ENCODE measurements at regions not wholly inside any gene's neighbourhood (a gene's known extent, or its start where the extent isn't known, plus 50 kb on each side); places are given as distances from the start of the nearest gene placed in this dataset.
A peak's percentile ranks its signal among the peaks of the same experiment; 100 is the strongest.

DNA sequence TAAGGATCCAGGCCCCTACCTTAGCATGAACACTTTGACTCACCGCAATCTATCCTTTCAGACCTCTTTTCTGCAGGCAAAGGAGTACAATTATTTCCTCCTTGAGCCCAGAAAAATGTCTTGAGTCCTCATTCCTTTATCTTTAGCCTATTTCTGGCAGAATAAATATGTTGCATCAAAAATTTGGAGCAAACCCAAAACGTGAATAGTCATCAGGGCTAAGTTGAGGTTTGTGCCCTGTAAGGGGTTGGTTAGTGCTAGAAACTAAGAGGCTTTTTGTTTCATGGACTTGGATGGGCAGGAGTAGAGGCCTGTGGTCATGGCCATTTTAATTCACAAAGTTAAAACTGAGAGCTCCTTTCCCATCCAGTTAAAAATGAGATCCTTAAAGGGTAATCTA is 460.3 kb downstream of the GBA3 start:
- TF ChIP-seq CTCF (IDR thresholded peaks at IDR 0.05; ENCODE audit: control extremely low read depth, extremely low read depth, low read depth, missing control alignments): no peak
- DNase-seq (ENCODE audit: extremely low spot score): no peak
- POLR2A ChIA-PET: no interaction called here
- CTCF ChIA-PET: interaction anchor here (1.3 kb wide), 1 partner anchor 17 kb away, joined by 4 read pairs; no protein-coding TSS in a partner anchor

GRCh38 chr4:23149815-23150214 is 457.1 kb downstream of the GBA3 start:
- DNase-seq (ENCODE audit: extremely low spot score): no peak
- ChIA-PET CTCF (interaction anchor here (2.7 to 2.9 kb wide), 2 partner anchors 12 to 15 kb away, joined by 7 to 8 read pairs; no protein-coding TSS in a partner anchor), POLR2A (no interaction called here)
- TF ChIP-seq CTCF (IDR thresholded peaks at IDR 0.05; ENCODE audit: control extremely low read depth, extremely low read depth, low read depth, missing control alignments): no peak

GRCh38 chr4:23144707-23145106 is 452.0 kb downstream of the GBA3 start:
- DNase-seq (ENCODE audit: extremely low spot score): no peak
- ChIA-PET POLR2A (no interaction called here), CTCF (no interaction called here)
- no peak for TF ChIP-seq CTCF (IDR thresholded peaks at IDR 0.05; ENCODE audit: control extremely low read depth, extremely low read depth, low read depth, missing control alignments)

- peak; percentile 25 for DNase-seq (ENCODE audit: extremely low spot score)
- ChIA-PET CTCF (interaction anchor here (0.7 to 4.6 kb wide), 20 partner anchors 11 to 1287 kb away, joined by 3 to 48 read pairs (median 4); no protein-coding TSS in a partner anchor), POLR2A (no interaction called here)
- peak; percentile 72 for TF ChIP-seq CTCF (IDR thresholded peaks at IDR 0.05; ENCODE audit: control extremely low read depth, extremely low read depth, low read depth, missing control alignments)
Measured at GRCh38 chr4:23135792-23136645, 443.3 kb downstream of the GBA3 start.

- CTCF ChIA-PET: interaction anchor here (1.6 to 4.6 kb wide), 4 partner anchors 9 to 1285 kb away, joined by 3 to 48 read pairs (median 16); no protein-coding TSS in a partner anchor
- DNase-seq (ENCODE audit: extremely low spot score): no peak
Measured at GRCh38 chr4:23134331-23134730, 441.6 kb downstream of the GBA3 start.

GRCh38 chr4:23130845-23131244 is 438.1 kb downstream of the GBA3 start:
- ChIA-PET CTCF (interaction anchor here (1.2 to 1.3 kb wide), 2 partner anchors 9 to 34 kb away, joined by 3 read pairs; no protein-coding TSS in a partner anchor), POLR2A (no interaction called here)
- TF ChIP-seq CTCF (IDR thresholded peaks at IDR 0.05; ENCODE audit: control extremely low read depth, extremely low read depth, low read depth, missing control alignments): no peak
- no peak for DNase-seq (ENCODE audit: extremely low spot score)

More at GRCh38 chr4:23134331-23134730, 441.6 kb downstream of the GBA3 start:
- no peak for TF ChIP-seq CTCF (IDR thresholded peaks at IDR 0.05; ENCODE audit: control extremely low read depth, extremely low read depth, low read depth, missing control alignments)
- POLR2A ChIA-PET: no interaction called here

All from GM10248 (cell line).